Transverse colon (tissue), 4 donors: ENCODE measurements at regions not wholly inside any gene's neighbourhood (a gene's known extent, or its start where the extent isn't known, plus 50 kb on each side); places are given as distances from the start of the nearest gene placed in this dataset.

Experiments used
- DNase-seq: peaks from one replicate; pipeline ENCODE4 v3.0.0-alpha.2; 2019
- H3K27ac ChIP-seq, 4 donors: fragments of 200-600 bp; sonication (generic); 2 replicates each; pipeline ENCODE4 v1.5.1; 2016 to 2018; ENCODE audit warnings: inconsistent platforms in 4 of 4
- H3K27me3 ChIP-seq: fragments of 200-600 bp; sonication (generic); 2 replicates; pipeline ENCODE4 v1.5.1; 2017; ENCODE audit warnings: inconsistent platforms
- H3K36me3 ChIP-seq, 4 donors: fragments of 200-600 bp; sonication (generic); 2 replicates each; pipeline ENCODE4 v1.5.1; 2017 to 2019; ENCODE audit warnings: inconsistent platforms in 4 of 4
- H3K4me1 ChIP-seq, 4 donors: fragments of 200-600 bp; sonication (generic); 2 replicates each; pipeline ENCODE4 v1.5.1; 2017 to 2020; ENCODE audit warnings: inconsistent platforms in 4 of 4
- H3K4me3 ChIP-seq, 4 donors: fragments of 200-600 bp; sonication (generic); 1 replicate in 1 of 4; 2 replicates in 3 of 4; pipeline versions ENCODE4 v1.5.1 to v1.6.1; 2017 to 2019; ENCODE audit warnings: inconsistent platforms in 4 of 4
- H3K9me3 ChIP-seq, 2 donors: fragments of 200-600 bp; sonication (generic); 2 replicates each; pipeline ENCODE4 v1.5.1; 2017 to 2019; ENCODE audit warnings: inconsistent platforms in 2 of 2
- EP300 ChIP-seq: sonication (generic); formaldehyde crosslinking; IDR thresholded peaks from one replicate; pipeline ENCODE4 v1.6.1; 2017; ENCODE audit warnings: antibody characterized with exemption, low read depth
- POLR2A ChIP-seq: fragments of 450-650 bp; IDR thresholded peaks from one replicate; pipeline ENCODE4 v1.6.1; 2016; ENCODE audit warnings: antibody characterized with exemption, mild to moderate bottlenecking, moderate library complexity
- POLR2AphosphoS5 ChIP-seq, 3 donors: sonication (generic); formaldehyde crosslinking; IDR thresholded peaks; one replicate each; pipeline ENCODE4 v1.6.1; 2016; ENCODE audit warnings: antibody characterized with exemption in 3 of 3
- WGBS, 2 donors: methylation state at CpG; one replicate each; pipeline ENCODE4 v1.1.5; 2018; ENCODE audit warnings: low coverage in 1 of 2; 5-methylcytosine and 5-hydroxymethylcytosine counted together
- in situ Hi-C, 4 donors: fragments of 200-750 bp; cut with MboI; loops; one replicate each; pipeline versions ENCODE4 v1.15.0 to v1.15.1; 2017; ENCODE audit warnings: low sequenced_read_pairs in 3 of 4, low pct_ligation_motif_present in 1 of 4, low pct_unique_long_range_greater_than_20kb in 1 of 4
- intact Hi-C: fragments of 100-400 bp; cut with DNase I; formaldehyde crosslinking; loops from one replicate; pipeline ENCODE4 v1.15.1; 2023; ENCODE audit warnings: low total_unique reads
- TF ChIP-seq, protein P1 (sequence below), 5 experiments: fragments of 200-600 bp in 3 of 5; fragments of 450-650 bp in 2 of 5; sonication (generic) in 3 of 5; IDR thresholded peaks; 1 replicate in 2 of 5; 2 replicates in 3 of 5; pipeline ENCODE4 v1.5.1; 2016 to 2017; ENCODE audit warnings: antibody characterized with exemption in 5 of 5, inconsistent platforms in 3 of 5, mild to moderate bottlenecking in 2 of 5, moderate library complexity in 1 of 5

- Histone ChIP-seq H3K36me3 (no peaks in the 10 kb centered on the region), H3K27me3 (no peaks in the 10 kb centered on the region), H3K4me3 (no peak overlapping the region), H3K4me1 (no peaks in the 10 kb centered on the region), H3K27ac (no peak overlapping the region), H3K9me3 (no peaks in the 10 kb centered on the region)
- in situ Hi-C loops (no loop called here), intact Hi-C loops (no loop called here)
- no peak for TF ChIP-seq POLR2A
- TF ChIP-seq, protein P1, sequence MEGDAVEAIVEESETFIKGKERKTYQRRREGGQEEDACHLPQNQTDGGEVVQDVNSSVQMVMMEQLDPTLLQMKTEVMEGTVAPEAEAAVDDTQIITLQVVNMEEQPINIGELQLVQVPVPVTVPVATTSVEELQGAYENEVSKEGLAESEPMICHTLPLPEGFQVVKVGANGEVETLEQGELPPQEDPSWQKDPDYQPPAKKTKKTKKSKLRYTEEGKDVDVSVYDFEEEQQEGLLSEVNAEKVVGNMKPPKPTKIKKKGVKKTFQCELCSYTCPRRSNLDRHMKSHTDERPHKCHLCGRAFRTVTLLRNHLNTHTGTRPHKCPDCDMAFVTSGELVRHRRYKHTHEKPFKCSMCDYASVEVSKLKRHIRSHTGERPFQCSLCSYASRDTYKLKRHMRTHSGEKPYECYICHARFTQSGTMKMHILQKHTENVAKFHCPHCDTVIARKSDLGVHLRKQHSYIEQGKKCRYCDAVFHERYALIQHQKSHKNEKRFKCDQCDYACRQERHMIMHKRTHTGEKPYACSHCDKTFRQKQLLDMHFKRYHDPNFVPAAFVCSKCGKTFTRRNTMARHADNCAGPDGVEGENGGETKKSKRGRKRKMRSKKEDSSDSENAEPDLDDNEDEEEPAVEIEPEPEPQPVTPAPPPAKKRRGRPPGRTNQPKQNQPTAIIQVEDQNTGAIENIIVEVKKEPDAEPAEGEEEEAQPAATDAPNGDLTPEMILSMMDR (IDR thresholded peaks at IDR 0.05): no peak
- no peak for DNase-seq
Measured at GRCh38 chr2:199147216-199147615, 310.5 kb downstream of the SATB2 start.

DNA sequence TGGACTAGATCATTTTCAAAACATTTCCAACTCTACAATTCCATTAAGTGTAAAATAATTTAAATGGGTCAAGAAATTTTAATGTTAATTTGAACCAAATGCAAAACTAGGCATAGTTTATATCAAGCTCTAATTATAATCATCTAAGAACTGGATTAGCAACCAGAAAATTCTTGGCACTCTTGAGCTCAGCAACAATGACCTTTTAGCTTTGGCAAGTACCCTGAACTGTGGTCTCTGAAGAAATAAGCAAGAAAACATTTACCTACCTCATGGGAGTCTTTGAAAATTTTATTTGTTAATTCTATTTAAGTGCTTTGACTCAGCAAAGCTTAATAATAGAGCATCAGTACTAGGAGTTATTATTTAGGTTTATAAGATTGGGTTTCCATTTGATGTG lies 313.2 kb downstream of the SATB2 start:
- Histone ChIP-seq H3K27me3 (no peaks in the 10 kb centered on the region), H3K36me3 (no peaks in the 10 kb centered on the region), H3K27ac (no peak overlapping the region), H3K9me3 (no peaks in the 10 kb centered on the region), H3K4me3 (no peak overlapping the region), H3K4me1 (no peaks in the 10 kb centered on the region)
- TF ChIP-seq EP300 (no peak), POLR2AphosphoS5 (IDR thresholded peaks at IDR 0.05) (no peak), POLR2A (no peak)
- TF ChIP-seq, protein P1 (IDR thresholded peaks at IDR 0.05): no peak
- intact Hi-C loops (no loop called here), in situ Hi-C loops (no loop called here)
- no peak for DNase-seq

DNA sequence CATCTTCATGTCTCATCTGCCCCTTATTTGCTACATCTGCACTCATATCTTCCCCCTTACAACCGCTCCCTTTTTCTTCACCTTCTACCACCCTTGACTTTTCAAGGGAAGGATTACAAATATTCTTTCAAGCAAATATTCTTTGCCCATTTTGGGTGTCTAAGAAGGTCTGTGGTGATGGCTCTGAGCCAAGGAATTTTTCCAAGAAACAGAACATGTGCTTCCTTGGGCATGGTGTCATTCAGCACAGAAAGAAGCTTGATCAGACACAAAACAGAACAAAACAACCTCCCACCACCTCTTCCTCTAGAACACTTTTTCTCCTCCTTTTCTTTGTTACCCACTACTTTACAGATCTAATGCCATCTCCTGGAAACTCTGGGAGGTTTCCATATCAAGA lies 313.7 kb downstream of the SATB2 start:
- in situ Hi-C loops (no loop called here), intact Hi-C loops (no loop called here)
- Histone ChIP-seq H3K27me3 (no peaks in the 10 kb centered on the region), H3K4me3 (no peak overlapping the region), H3K4me1 (no peaks in the 10 kb centered on the region), H3K27ac (no peak overlapping the region), H3K9me3 (no peaks in the 10 kb centered on the region), H3K36me3 (no peaks in the 10 kb centered on the region)
- DNase-seq: no peak
- 85 to 89% methylated on average over 1 of the region's 1 CpG for WGBS, 2 donors
- TF ChIP-seq, protein P1 (IDR thresholded peaks at IDR 0.05): no peak
- TF ChIP-seq EP300 (no peak), POLR2A (no peak), POLR2AphosphoS5 (IDR thresholded peaks at IDR 0.05) (no peak)

- Histone ChIP-seq H3K9me3 (no peaks in the 10 kb centered on the region), H3K4me3 (no peak overlapping the region), H3K27ac (no peak overlapping the region), H3K27me3 (no peaks in the 10 kb centered on the region), H3K4me1 (peaks cover 0 to 8% (median 2%) of the 10 kb centered on the region in 4 donors), H3K36me3 (no peaks in the 10 kb centered on the region)
- in situ Hi-C loops: no loop called here
- peak; percentile 15 for DNase-seq
- intact Hi-C loops: no loop called here
- no peak for TF ChIP-seq POLR2A
- no peak for TF ChIP-seq EP300
- TF ChIP-seq, protein P1 (IDR thresholded peaks at IDR 0.05): no peak
- no peak for TF ChIP-seq POLR2AphosphoS5 (IDR thresholded peaks at IDR 0.05)
Measured at GRCh38 chr2:199136681-199137080, 321.1 kb downstream of the SATB2 start.
